Ishikawa (cell line): ENCODE measurements at regions not wholly inside any gene's neighbourhood (a gene's known extent, or its start where the extent isn't known, plus 50 kb on each side); places are given as distances from the start of the nearest gene placed in this dataset.

ENCODE experiments used
- CEBPB ChIP-seq: IDR thresholded peaks from 2 replicates; pipeline ENCODE4 v1.6.1; 2012
- CREB1 ChIP-seq: IDR thresholded peaks from 2 replicates; pipeline ENCODE4 v1.6.1; 2012; ENCODE audit warnings: low read depth
- EGR1 ChIP-seq: IDR thresholded peaks from 2 replicates; pipeline ENCODE4 v1.6.1; 2012
- EP300 ChIP-seq: IDR thresholded peaks from 2 replicates; pipeline ENCODE4 v1.6.1; 2012; ENCODE audit warnings: borderline replicate concordance
- FOXM1 ChIP-seq: IDR thresholded peaks from 2 replicates; pipeline ENCODE4 v1.6.1; 2012; ENCODE audit warnings: low read depth, borderline replicate concordance
- MAX ChIP-seq: IDR thresholded peaks from 2 replicates; pipeline ENCODE4 v1.6.1; 2012
- NFIC ChIP-seq: IDR thresholded peaks from 2 replicates; pipeline ENCODE4 v1.6.1; 2012
- RAD21 ChIP-seq: IDR thresholded peaks from 2 replicates; pipeline ENCODE4 v1.6.1; 2012; ENCODE audit warnings: low read depth
- REST ChIP-seq: IDR thresholded peaks from 2 replicates; pipeline ENCODE4 v1.6.1; 2012; ENCODE audit warnings: low read depth, mild to moderate bottlenecking
- TAF1 ChIP-seq: IDR thresholded peaks from 2 replicates; pipeline ENCODE4 v1.6.1; 2012; ENCODE audit warnings: low read depth, mild to moderate bottlenecking
- TCF12 ChIP-seq: IDR thresholded peaks from 2 replicates; pipeline ENCODE4 v1.6.1; 2012; ENCODE audit warnings: low read depth
- TEAD4 ChIP-seq: IDR thresholded peaks from 2 replicates; pipeline ENCODE4 v1.6.1; 2012
- USF1 ChIP-seq: IDR thresholded peaks from 2 replicates; pipeline ENCODE4 v1.6.1; 2012
- YY1 ChIP-seq: IDR thresholded peaks from 2 replicates; pipeline ENCODE4 v1.6.1; 2012; ENCODE audit warnings: low read depth
- ZBTB7A ChIP-seq: IDR thresholded peaks from 2 replicates; pipeline ENCODE4 v1.6.1; 2012; ENCODE audit warnings: low read depth

- TF ChIP-seq CEBPB, result no peak
- no peak for TF ChIP-seq ZBTB7A
- no peak for TF ChIP-seq EP300
- no peak for TF ChIP-seq EGR1
These were observed 59.8 kb upstream of the FNDC1 start for GRCh38 chr6:159109391-159109790.

- no peak for TF ChIP-seq RAD21
- no peak for TF ChIP-seq ZBTB7A
- TF ChIP-seq YY1, result no peak
- no peak for TF ChIP-seq REST
- TF ChIP-seq EGR1, result no peak
- no peak for TF ChIP-seq CEBPB
- no peak for TF ChIP-seq FOXM1
- TF ChIP-seq MAX, result no peak
- TF ChIP-seq TAF1, result no peak
- no peak for TF ChIP-seq NFIC
- no peak for TF ChIP-seq CREB1
These were observed 60.7 kb upstream of the FNDC1 start for GRCh38 chr6:159108426-159108985.

- TF ChIP-seq EP300 (no peak), REST (no peak), NFIC (no peak), YY1 (no peak), USF1 (no peak), TAF1 (no peak), TCF12 (no peak), RAD21 (no peak), CEBPB (no peak), ZBTB7A (no peak), EGR1 (no peak), MAX (no peak), TEAD4 (no peak), FOXM1 (no peak)
These were observed 61.5 kb upstream of the FNDC1 start for GRCh38 chr6:159107451-159108260.

GRCh38 chr6:159106627-159107241 is 61.9 kb upstream of the TAGAP start:
- TF ChIP-seq TAF1 (no peak), MAX (no peak), NFIC (no peak), RAD21 (no peak), CREB1 (no peak), ZBTB7A (no peak)

- TF ChIP-seq NFIC, result no peak
- no peak for TF ChIP-seq FOXM1
- no peak for TF ChIP-seq CREB1
- no peak for TF ChIP-seq USF1
These were observed 60.9 kb upstream of the TAGAP start for GRCh38 chr6:159105716-159106115.

- TF ChIP-seq FOXM1, result no peak
- no peak for TF ChIP-seq TCF12
- TF ChIP-seq MAX, result no peak
- no peak for TF ChIP-seq EGR1
- TF ChIP-seq YY1, result no peak
- no peak for TF ChIP-seq EP300
- no peak for TF ChIP-seq RAD21
- no peak for TF ChIP-seq TEAD4
- no peak for TF ChIP-seq ZBTB7A
- TF ChIP-seq CEBPB, result no peak
- TF ChIP-seq USF1, result no peak
- no peak for TF ChIP-seq CREB1
- no peak for TF ChIP-seq REST
- no peak for TF ChIP-seq NFIC
- no peak for TF ChIP-seq TAF1
These were observed 60.1 kb upstream of the TAGAP start for GRCh38 chr6:159104931-159105330.
